ENCODE measurements at regions not wholly inside any gene's neighbourhood (a gene's known extent, or its start where the extent isn't known, plus 50 kb on each side); places are given as distances from the start of the nearest gene placed in this dataset.

GRCh38 chr5:84535281-84535680 lies 150.6 kb upstream of the EDIL3 start (continued):
- TF ChIP-seq IKZF2 (IDR thresholded peaks at IDR 0.05) (no peak), ZNF217 (IDR thresholded peaks at IDR 0.05) (no peak), HCFC1 (IDR thresholded peaks at IDR 0.05; ENCODE audit: low read length) (no peak), HSF1 (IDR thresholded peaks at IDR 0.05; ENCODE audit: low read depth, low read length) (no peak), MYC (IDR thresholded peaks at IDR 0.05; ENCODE audit: insufficient read depth, insufficient read length, insufficient replicate concordance, low read length, severe bottlenecking) (no peak), IRF5 (IDR thresholded peaks at IDR 0.05; ENCODE audit: borderline replicate concordance) (no peak), NFXL1 (IDR thresholded peaks at IDR 0.05; ENCODE audit: borderline replicate concordance) (no peak), IKZF1 (conservative IDR thresholded peaks at IDR 0.05) (no peak)
- TF ChIP-seq, protein P1, sequence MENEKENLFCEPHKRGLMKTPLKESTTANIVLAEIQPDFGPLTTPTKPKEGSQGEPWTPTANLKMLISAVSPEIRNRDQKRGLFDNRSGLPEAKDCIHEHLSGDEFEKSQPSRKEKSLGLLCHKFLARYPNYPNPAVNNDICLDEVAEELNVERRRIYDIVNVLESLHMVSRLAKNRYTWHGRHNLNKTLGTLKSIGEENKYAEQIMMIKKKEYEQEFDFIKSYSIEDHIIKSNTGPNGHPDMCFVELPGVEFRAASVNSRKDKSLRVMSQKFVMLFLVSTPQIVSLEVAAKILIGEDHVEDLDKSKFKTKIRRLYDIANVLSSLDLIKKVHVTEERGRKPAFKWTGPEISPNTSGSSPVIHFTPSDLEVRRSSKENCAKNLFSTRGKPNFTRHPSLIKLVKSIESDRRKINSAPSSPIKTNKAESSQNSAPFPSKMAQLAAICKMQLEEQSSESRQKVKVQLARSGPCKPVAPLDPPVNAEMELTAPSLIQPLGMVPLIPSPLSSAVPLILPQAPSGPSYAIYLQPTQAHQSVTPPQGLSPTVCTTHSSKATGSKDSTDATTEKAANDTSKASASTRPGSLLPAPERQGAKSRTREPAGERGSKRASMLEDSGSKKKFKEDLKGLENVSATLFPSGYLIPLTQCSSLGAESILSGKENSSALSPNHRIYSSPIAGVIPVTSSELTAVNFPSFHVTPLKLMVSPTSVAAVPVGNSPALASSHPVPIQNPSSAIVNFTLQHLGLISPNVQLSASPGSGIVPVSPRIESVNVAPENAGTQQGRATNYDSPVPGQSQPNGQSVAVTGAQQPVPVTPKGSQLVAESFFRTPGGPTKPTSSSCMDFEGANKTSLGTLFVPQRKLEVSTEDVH (IDR thresholded peaks at IDR 0.05; ENCODE audit: low read depth, partially characterized antibody): no peak
